Activated naive CD4-positive, alpha-beta T cell treated with anti-CD3 and anti-CD28 coated beads, Interleukin-2, amount 50 U/mL, for 72 hours (primary cell): ENCODE measurements at regions not wholly inside any gene's neighbourhood (a gene's known extent, or its start where the extent isn't known, plus 50 kb on each side); places are given as distances from the start of the nearest gene placed in this dataset.

Experiments used
- ATAC-seq, 2 donors: fragments of 150-1000 bp; cut with Tn5 transposase; 2 replicates each; pipeline ENCODE4 v1.10.0; 2021; ENCODE audit warnings: mild to moderate bottlenecking in 2 of 2, moderate library complexity in 2 of 2
- DNase-seq, 2 donors: peaks; one replicate each; pipeline ENCODE4 v3.0.0; 2021 to 2022; ENCODE audit warnings: low spot score in 2 of 2
- H3K27ac Mint-ChIP-seq, 2 donors: one replicate each; pipeline ENCODE4 v1.8.0; 2022; ENCODE audit warnings: mild to moderate bottlenecking in 2 of 2, mixed read lengths in 2 of 2
- H3K36me3 Mint-ChIP-seq, 2 donors: one replicate each; pipeline ENCODE4 v1.8.0; 2022; ENCODE audit warnings: mixed read lengths in 2 of 2
- H3K9me3 Mint-ChIP-seq, 2 donors: one replicate each; pipeline ENCODE4 v1.8.0; 2022; ENCODE audit warnings: mixed read lengths in 2 of 2

GRCh38 chr15:47397655-47398054 lies 319.6 kb upstream of the SEMA6D start:
- DNase-seq (no peak), ATAC-seq (no peak)
- Mint-ChIP-seq H3K9me3 (peaks cover 0 to 3% of the 10 kb centered on the region in 2 donors), H3K27ac (no peak overlapping the region), H3K36me3 (no peaks in the 10 kb centered on the region)

GRCh38 chr15:47398132-47398531 lies 319.2 kb upstream of the SEMA6D start:
- DNase-seq = no peak
- ATAC-seq = no peak
- H3K27ac Mint-ChIP-seq = no peak overlapping the region
- H3K9me3 Mint-ChIP-seq = peaks cover 0 to 3% of the 10 kb centered on the region in 2 donors
- H3K36me3 Mint-ChIP-seq = no peaks in the 10 kb centered on the region

GRCh38 chr15:47398594-47398993 lies 318.7 kb upstream of the SEMA6D start:
- no peak overlapping the region for H3K27ac Mint-ChIP-seq
- H3K36me3 Mint-ChIP-seq = no peaks in the 10 kb centered on the region
- DNase-seq = no peak
- H3K9me3 Mint-ChIP-seq = peaks cover 0 to 3% of the 10 kb centered on the region in 2 donors
- no peak for ATAC-seq

GRCh38 chr15:47399100-47399499 lies 318.2 kb upstream of the SEMA6D start:
- ATAC-seq (no peak), DNase-seq (no peak)
- no peaks in the 10 kb centered on the region for H3K36me3 Mint-ChIP-seq
- no peak overlapping the region for H3K27ac Mint-ChIP-seq
- peaks cover 0 to 3% of the 10 kb centered on the region in 2 donors for H3K9me3 Mint-ChIP-seq

GRCh38 chr15:47400603-47401002 lies 316.7 kb upstream of the SEMA6D start:
- no peak overlapping the region for H3K27ac Mint-ChIP-seq
- DNase-seq = no peak
- peaks cover 4 to 7% of the 10 kb centered on the region in 2 donors for H3K9me3 Mint-ChIP-seq
- no peak for ATAC-seq
- no peaks in the 10 kb centered on the region for H3K36me3 Mint-ChIP-seq

GRCh38 chr15:47401427-47401826 lies 315.9 kb upstream of the SEMA6D start:
- DNase-seq (no peak), ATAC-seq (no peak)
- no peak overlapping the region for H3K27ac Mint-ChIP-seq
- H3K36me3 Mint-ChIP-seq = no peaks in the 10 kb centered on the region
- H3K9me3 Mint-ChIP-seq = peaks cover 4 to 7% of the 10 kb centered on the region in 2 donors

- Mint-ChIP-seq H3K36me3 (no peaks in the 10 kb centered on the region), H3K27ac (no peak overlapping the region), H3K9me3 (peaks cover 4 to 7% of the 10 kb centered on the region in 2 donors)
- no peak for DNase-seq
- no peak for ATAC-seq
Observed at GRCh38 chr15:47402829-47403228, 314.5 kb upstream of the SEMA6D start.

- H3K27ac Mint-ChIP-seq = no peak overlapping the region
- DNase-seq = no peak
- H3K36me3 Mint-ChIP-seq = no peaks in the 10 kb centered on the region
- peaks cover 4% of the 10 kb centered on the region in 2 donors for H3K9me3 Mint-ChIP-seq
- no peak for ATAC-seq
Observed at GRCh38 chr15:47404877-47405276, 312.4 kb upstream of the SEMA6D start.

- Mint-ChIP-seq H3K27ac (no peak overlapping the region), H3K9me3 (peaks cover 4% of the 10 kb centered on the region in 2 donors), H3K36me3 (no peaks in the 10 kb centered on the region)
- DNase-seq (no peak), ATAC-seq (no peak)
Observed at GRCh38 chr15:47405365-47406162, 311.7 kb upstream of the SEMA6D start.

GRCh38 chr15:47407692-47408091 lies 309.6 kb upstream of the SEMA6D start:
- ATAC-seq (no peak), DNase-seq (no peak)
- Mint-ChIP-seq H3K27ac (no peak overlapping the region), H3K9me3 (peaks cover 4% of the 10 kb centered on the region in 2 donors), H3K36me3 (no peaks in the 10 kb centered on the region)

- Mint-ChIP-seq H3K27ac (no peak overlapping the region), H3K36me3 (no peaks in the 10 kb centered on the region), H3K9me3 (peaks cover 4% of the 10 kb centered on the region in 2 donors)
- ATAC-seq (no peak), DNase-seq (no peak)
Observed at GRCh38 chr15:47409038-47409437, 308.3 kb upstream of the SEMA6D start.

GRCh38 chr15:47409600-47409999 lies 307.7 kb upstream of the SEMA6D start:
- H3K36me3 Mint-ChIP-seq = no peaks in the 10 kb centered on the region

GRCh38 chr15:47410247-47410646 lies 307.1 kb upstream of the SEMA6D start:
- ATAC-seq (no peak), DNase-seq (no peak)
- no peaks in the 10 kb centered on the region for H3K9me3 Mint-ChIP-seq
- H3K36me3 Mint-ChIP-seq = no peaks in the 10 kb centered on the region
- H3K27ac Mint-ChIP-seq = no peak overlapping the region

More at GRCh38 chr15:47409600-47409999, 307.7 kb upstream of the SEMA6D start:
- DNase-seq (no peak), ATAC-seq (no peak)
- Mint-ChIP-seq H3K27ac (no peak overlapping the region), H3K9me3 (peaks cover 3% of the 10 kb centered on the region in 2 donors)

- no peaks in the 10 kb centered on the region for H3K36me3 Mint-ChIP-seq
- H3K27ac Mint-ChIP-seq = no peak overlapping the region
- DNase-seq (no peak), ATAC-seq (no peak)
- no peaks in the 10 kb centered on the region for H3K9me3 Mint-ChIP-seq
Observed at GRCh38 chr15:47411733-47412132, 305.6 kb upstream of the SEMA6D start.

- Mint-ChIP-seq H3K27ac (no peak overlapping the region), H3K9me3 (no peaks in the 10 kb centered on the region), H3K36me3 (no peaks in the 10 kb centered on the region)
- ATAC-seq (no peak), DNase-seq (no peak)
Observed at GRCh38 chr15:47412136-47412535, 305.2 kb upstream of the SEMA6D start.

GRCh38 chr15:47412802-47413201 lies 304.5 kb upstream of the SEMA6D start:
- DNase-seq = no peak
- ATAC-seq = no peak
- no peak overlapping the region for H3K27ac Mint-ChIP-seq
- no peaks in the 10 kb centered on the region for H3K9me3 Mint-ChIP-seq
- no peaks in the 10 kb centered on the region for H3K36me3 Mint-ChIP-seq

- no peaks in the 10 kb centered on the region for H3K36me3 Mint-ChIP-seq
- H3K27ac Mint-ChIP-seq = no peak overlapping the region
- ATAC-seq = no peak
- no peaks in the 10 kb centered on the region for H3K9me3 Mint-ChIP-seq
- no peak for DNase-seq
Observed at GRCh38 chr15:47414207-47414606, 303.1 kb upstream of the SEMA6D start.

GRCh38 chr15:47415539-47415971 lies 301.8 kb upstream of the SEMA6D start:
- no peak for DNase-seq
- ATAC-seq = no peak
- Mint-ChIP-seq H3K36me3 (no peaks in the 10 kb centered on the region), H3K9me3 (no peaks in the 10 kb centered on the region), H3K27ac (no peak overlapping the region)
